Karpas-422 (cell line): ENCODE measurements at regions not wholly inside any gene's neighbourhood (a gene's known extent, or its start where the extent isn't known, plus 50 kb on each side); places are given as distances from the start of the nearest gene placed in this dataset.
"Not testable (repeated sequence)": the region's sequence is repeated elsewhere in the genome, so short reads cannot be mapped to it uniquely, and the experiment has no call there.

Experiments used
- DNase-seq: peaks from one replicate; pipeline ENCODE4 v3.0.0-alpha.2; 2015
- H2AFZ ChIP-seq: fragments of 200-600 bp; sonication (generic); 2 replicates; pipeline ENCODE4 v1.6.1; 2014; ENCODE audit warnings: antibody characterized with exemption, low read length, mixed read lengths
- H3K27ac ChIP-seq: fragments of 200-600 bp; sonication (generic); 2 replicates; pipeline ENCODE4 v1.5.1; 2014; ENCODE audit warnings: mild to moderate bottlenecking, low read length, moderate library complexity
- H3K27me3 ChIP-seq: fragments of 200-600 bp; sonication (generic); 2 replicates; pipeline ENCODE4 v1.6.1; 2014; ENCODE audit warnings: low read length, mixed read lengths
- H3K36me3 ChIP-seq: fragments of 200-600 bp; sonication (generic); 2 replicates; pipeline ENCODE4 v1.6.1; 2014; ENCODE audit warnings: low read length, mixed read lengths; ENCODE audit not compliant: insufficient read depth
- H3K4me1 ChIP-seq: fragments of 200-600 bp; sonication (generic); 2 replicates; pipeline ENCODE4 v1.6.1; 2014; ENCODE audit warnings: mild to moderate bottlenecking, low read length, mixed read lengths
- H3K4me2 ChIP-seq: fragments of 200-600 bp; sonication (generic); 2 replicates; pipeline ENCODE4 v1.6.1; 2014; ENCODE audit warnings: low read length, low read depth, mild to moderate bottlenecking; ENCODE audit not compliant: poor library complexity, severe bottlenecking
- H3K4me3 ChIP-seq: fragments of 200-600 bp; sonication (generic); 2 replicates; pipeline ENCODE4 v1.5.1; 2014; ENCODE audit warnings: mild to moderate bottlenecking, antibody characterized with exemption, low read length, mixed read lengths
- H3K79me2 ChIP-seq: fragments of 200-600 bp; sonication (generic); 2 replicates; pipeline ENCODE4 v1.6.1; 2014; ENCODE audit warnings: mild to moderate bottlenecking, low read length, mixed read lengths
- H3K9ac ChIP-seq: fragments of 200-600 bp; sonication (generic); 2 replicates; pipeline ENCODE4 v1.6.0; 2014; ENCODE audit warnings: low read length
- H3K9me2 ChIP-seq: fragments of 200-600 bp; sonication (generic), shearing (Covaris generic); replicated peaks from 2 replicates; pipeline ENCODE4 v1.6.0; 2014; ENCODE audit warnings: mild to moderate bottlenecking, low read length, moderate library complexity; ENCODE audit not compliant: insufficient read depth
- H3K9me3 ChIP-seq: fragments of 300-700, 200-600 bp; sonication (generic); 2 replicates; pipeline ENCODE4 v1.6.1; 2014; ENCODE audit warnings: low read length, mixed read lengths
- H4K20me1 ChIP-seq: fragments of 200-600 bp; sonication (generic); 2 replicates; pipeline ENCODE4 v1.6.1; 2014; ENCODE audit warnings: mild to moderate bottlenecking, antibody characterized with exemption, low read length, low read depth; ENCODE audit not compliant: insufficient read depth

- Histone ChIP-seq H3K4me3 (no peak overlapping the region), H3K79me2 (no peaks in the 10 kb centered on the region), H3K9ac (no peak overlapping the region), H3K27me3 (no peaks in the 10 kb centered on the region), H2AFZ (no peak overlapping the region), H3K27ac (no peak overlapping the region), H3K9me3 (no peaks in the 10 kb centered on the region), H3K36me3 (no peaks in the 10 kb centered on the region), H4K20me1 (no peaks in the 10 kb centered on the region), H3K9me2 (no peaks in the 10 kb centered on the region), H3K4me2 (no peak overlapping the region), H3K4me1 (no peaks in the 10 kb centered on the region)
- DNase-seq = peak; percentile 46
Observed at GRCh38 chr6:27650620-27651370, 177.9 kb upstream of the ZNF184 start.

GRCh38 chr6:27644528-27644927, 171.6 kb upstream of the ZNF184 start:
- Histone ChIP-seq H3K4me2 (no peak overlapping the region), H3K9me2 (no peaks in the 10 kb centered on the region), H4K20me1 (no peaks in the 10 kb centered on the region), H3K9ac (no peak overlapping the region), H3K79me2 (no peaks in the 10 kb centered on the region), H3K9me3 (no peaks in the 10 kb centered on the region), H2AFZ (no peak overlapping the region), H3K36me3 (no peaks in the 10 kb centered on the region), H3K27me3 (no peaks in the 10 kb centered on the region), H3K4me1 (no peaks in the 10 kb centered on the region), H3K27ac (no peak overlapping the region), H3K4me3 (no peak overlapping the region)
- no peak for DNase-seq

- Histone ChIP-seq H3K9me3 (no peaks in the 10 kb centered on the region), H3K9ac (no peak overlapping the region), H3K27ac (no peak overlapping the region), H3K79me2 (no peaks in the 10 kb centered on the region), H3K27me3 (no peaks in the 10 kb centered on the region), H3K4me2 (no peak overlapping the region), H3K4me1 (no peaks in the 10 kb centered on the region), H3K4me3 (no peak overlapping the region), H2AFZ (no peak overlapping the region), H4K20me1 (no peaks in the 10 kb centered on the region), H3K9me2 (no peaks in the 10 kb centered on the region), H3K36me3 (no peaks in the 10 kb centered on the region)
- no peak for DNase-seq
Observed at GRCh38 chr6:27642744-27643456, 170.0 kb upstream of the ZNF184 start.

- H2AFZ ChIP-seq, H3K27ac ChIP-seq, H3K9ac ChIP-seq, H3K79me2 ChIP-seq, H3K27me3 ChIP-seq, DNase-seq, H3K4me3 ChIP-seq, H3K4me2 ChIP-seq, H4K20me1 ChIP-seq, H3K9me2 ChIP-seq, H3K4me1 ChIP-seq, H3K9me3 ChIP-seq, H3K36me3 ChIP-seq: not testable (repeated sequence)
Observed at GRCh38 chr6:27635886-27636285, 163.0 kb upstream of the ZNF184 start.

- not testable (repeated sequence) for H3K9me3 ChIP-seq, H3K27ac ChIP-seq, H3K4me2 ChIP-seq, H3K36me3 ChIP-seq, H3K4me3 ChIP-seq, H3K79me2 ChIP-seq, H2AFZ ChIP-seq, H3K4me1 ChIP-seq, H3K9me2 ChIP-seq, H3K27me3 ChIP-seq, H3K9ac ChIP-seq, DNase-seq, H4K20me1 ChIP-seq
Observed at GRCh38 chr6:27633221-27633688, 160.3 kb upstream of the ZNF184 start.

GRCh38 chr6:27631609-27631916, 158.7 kb upstream of the ZNF184 start:
- H2AFZ ChIP-seq = no peak overlapping the region
- H3K27me3 ChIP-seq = no peaks in the 10 kb centered on the region
- H3K4me1 ChIP-seq = no peaks in the 10 kb centered on the region

GRCh38 chr6:27630727-27631608, 158.1 kb upstream of the ZNF184 start:
- no peak overlapping the region for H2AFZ ChIP-seq
- no peaks in the 10 kb centered on the region for H3K27me3 ChIP-seq

More at GRCh38 chr6:27631609-27631916, 158.7 kb upstream of the ZNF184 start:
- no peak overlapping the region for H3K27ac ChIP-seq
- H3K9ac ChIP-seq = no peak overlapping the region
- no peaks in the 10 kb centered on the region for H3K9me2 ChIP-seq
- H3K36me3 ChIP-seq = no peaks in the 10 kb centered on the region
- no peaks in the 10 kb centered on the region for H3K9me3 ChIP-seq
- no peak for DNase-seq
- H4K20me1 ChIP-seq = no peaks in the 10 kb centered on the region
- no peak overlapping the region for H3K4me2 ChIP-seq
- H3K79me2 ChIP-seq = no peaks in the 10 kb centered on the region
- H3K4me3 ChIP-seq = no peak overlapping the region

GRCh38 chr6:27624694-27625262, 151.9 kb upstream of the ZNF184 start:
- Histone ChIP-seq H2AFZ (no peak overlapping the region), H3K4me3 (no peak overlapping the region), H3K4me2 (no peak overlapping the region), H3K36me3 (no peaks in the 10 kb centered on the region), H3K27me3 (no peaks in the 10 kb centered on the region), H3K79me2 (no peaks in the 10 kb centered on the region), H3K27ac (no peak overlapping the region), H3K9ac (no peak overlapping the region), H3K9me2 (no peaks in the 10 kb centered on the region), H3K9me3 (no peaks in the 10 kb centered on the region), H3K4me1 (no peaks in the 10 kb centered on the region), H4K20me1 (no peaks in the 10 kb centered on the region)
- DNase-seq = no peak

More at GRCh38 chr6:27630727-27631608, 158.1 kb upstream of the ZNF184 start:
- Histone ChIP-seq H3K4me3 (no peak overlapping the region), H3K9ac (no peak overlapping the region), H3K79me2 (no peaks in the 10 kb centered on the region), H3K36me3 (no peaks in the 10 kb centered on the region), H4K20me1 (no peaks in the 10 kb centered on the region), H3K4me1 (no peaks in the 10 kb centered on the region), H3K9me3 (no peaks in the 10 kb centered on the region), H3K9me2 (no peaks in the 10 kb centered on the region), H3K27ac (no peak overlapping the region), H3K4me2 (no peak overlapping the region)
- no peak for DNase-seq
